ENCODE measurements at regions not wholly inside any gene's neighbourhood (a gene's known extent, or its start where the extent isn't known, plus 50 kb on each side); places are given as distances from the start of the nearest gene placed in this dataset.

DNA sequence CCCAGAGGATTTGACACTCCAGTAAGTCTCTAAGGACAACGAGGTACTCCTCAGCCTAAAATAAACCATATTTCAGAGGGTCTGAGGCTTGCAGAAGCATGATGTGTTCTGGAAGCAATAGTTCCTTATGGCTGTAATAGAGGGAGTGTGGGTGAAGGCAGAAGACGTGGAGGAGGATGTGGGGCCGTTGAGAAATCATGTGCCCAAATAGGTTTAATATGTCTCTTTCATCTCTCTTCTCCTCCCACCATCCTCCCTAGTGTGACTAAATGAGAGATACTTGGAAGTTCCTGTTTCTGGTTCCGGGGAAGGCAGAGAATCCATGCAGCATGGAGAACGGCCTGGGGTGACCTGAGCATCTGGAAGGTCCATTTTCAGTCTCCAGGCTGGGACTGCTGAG, 174.0 kb upstream of the RSPO3 start:
- DNase-seq (ENCODE audit: low read depth in 4 of 6, low spot score in 6 of 6), result no peak
- Histone ChIP-seq H3K27ac (ENCODE audit: low read depth, low read length) (no peak overlapping the region), H3K4me1 (ENCODE audit: control insufficient read depth, insufficient read depth, low read length) (no peaks in the 10 kb centered on the region), H3K36me3 (ENCODE audit: control insufficient read depth, insufficient read depth, low read length) (no peaks in the 10 kb centered on the region), H3K4me3 (ENCODE audit: low read depth, low read length) (no peak overlapping the region), H3K9me3 (ENCODE audit: control insufficient read depth, insufficient read depth, low read length) (no peaks in the 10 kb centered on the region), H3K27me3 (ENCODE audit: control insufficient read depth, insufficient read depth, low read length) (no peaks in the 10 kb centered on the region)
- 80% methylated on average over 1 of the region's 5 CpGs for WGBS (ENCODE audit: insufficient coverage)

DNA sequence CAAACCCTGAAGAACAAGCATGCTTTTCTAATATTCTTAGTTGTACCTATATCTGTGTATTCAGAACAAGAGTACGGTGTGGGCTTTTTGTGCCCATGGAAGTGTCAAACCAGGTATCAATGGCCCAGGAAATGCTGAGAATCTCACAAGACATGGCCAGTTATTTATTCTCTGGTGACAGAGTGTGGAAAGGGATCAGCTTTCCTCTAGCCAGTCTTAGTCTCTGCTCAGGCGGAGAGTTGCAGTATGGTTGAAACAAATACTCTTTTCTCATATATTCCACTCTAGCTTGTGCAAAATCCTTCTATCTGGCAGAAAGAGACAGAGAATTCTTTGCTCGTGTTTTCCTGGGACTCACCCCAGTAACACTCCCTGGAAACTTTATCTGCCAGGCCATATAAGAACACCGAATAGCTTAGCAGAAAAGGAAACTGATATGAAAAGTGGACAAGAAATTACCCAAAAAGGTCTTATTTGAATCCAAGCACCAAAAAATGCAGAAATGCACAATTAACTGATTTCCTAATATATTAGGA, 173.3 kb upstream of the RSPO3 start:
- WGBS (ENCODE audit: insufficient coverage), result 73% methylated on average over 2 of the region's 4 CpGs
- Histone ChIP-seq H3K36me3 (ENCODE audit: control insufficient read depth, insufficient read depth, low read length) (no peaks in the 10 kb centered on the region), H3K4me1 (ENCODE audit: control insufficient read depth, insufficient read depth, low read length) (no peaks in the 10 kb centered on the region), H3K27me3 (ENCODE audit: control insufficient read depth, insufficient read depth, low read length) (no peaks in the 10 kb centered on the region), H3K27ac (ENCODE audit: low read depth, low read length) (no peak overlapping the region), H3K9me3 (ENCODE audit: control insufficient read depth, insufficient read depth, low read length) (no peaks in the 10 kb centered on the region), H3K4me3 (ENCODE audit: low read depth, low read length) (no peak overlapping the region)
- DNase-seq (ENCODE audit: low read depth in 4 of 6, low spot score in 6 of 6), result peak in 1 of 6 donors; percentile 8

DNA sequence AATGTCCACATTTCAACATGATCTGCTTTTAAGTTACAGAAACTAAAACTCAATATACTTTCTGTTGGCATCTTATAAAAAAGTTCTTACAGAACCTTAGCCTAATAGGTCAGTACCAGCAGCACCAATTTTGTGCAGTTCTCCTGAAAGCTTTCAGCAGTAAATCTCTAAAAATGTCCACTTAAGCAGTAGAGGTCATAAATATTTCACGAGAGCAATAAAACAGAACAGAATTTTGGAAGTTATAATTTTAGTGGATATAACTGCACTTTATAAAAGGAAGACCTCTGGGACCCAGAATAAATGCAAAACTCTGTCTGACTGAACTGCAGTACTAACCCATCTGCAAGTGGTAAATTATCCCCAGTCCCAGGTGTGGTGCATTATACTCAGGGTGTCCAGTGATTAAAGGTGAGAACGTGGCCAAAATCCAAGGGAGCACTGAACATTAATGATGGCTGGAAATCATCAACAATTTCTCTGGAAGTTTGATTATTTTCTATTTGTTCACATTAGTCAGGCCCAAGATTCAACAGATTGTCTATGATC, 172.6 kb upstream of the RSPO3 start:
- H3K36me3 ChIP-seq (ENCODE audit: control insufficient read depth, insufficient read depth, low read length), result no peaks in the 10 kb centered on the region
- no CpG with 5 or more reads among the region's 2 CpGs for WGBS (ENCODE audit: insufficient coverage)
- H3K9me3 ChIP-seq (ENCODE audit: control insufficient read depth, insufficient read depth, low read length), result no peaks in the 10 kb centered on the region
- no peak overlapping the region for H3K4me3 ChIP-seq (ENCODE audit: low read depth, low read length)
- DNase-seq (ENCODE audit: low read depth in 4 of 6, low spot score in 6 of 6), result no peak
- H3K27ac ChIP-seq (ENCODE audit: low read depth, low read length), result no peak overlapping the region
- H3K4me1 ChIP-seq (ENCODE audit: control insufficient read depth, insufficient read depth, low read length), result no peaks in the 10 kb centered on the region
- H3K27me3 ChIP-seq (ENCODE audit: control insufficient read depth, insufficient read depth, low read length), result no peaks in the 10 kb centered on the region

DNA sequence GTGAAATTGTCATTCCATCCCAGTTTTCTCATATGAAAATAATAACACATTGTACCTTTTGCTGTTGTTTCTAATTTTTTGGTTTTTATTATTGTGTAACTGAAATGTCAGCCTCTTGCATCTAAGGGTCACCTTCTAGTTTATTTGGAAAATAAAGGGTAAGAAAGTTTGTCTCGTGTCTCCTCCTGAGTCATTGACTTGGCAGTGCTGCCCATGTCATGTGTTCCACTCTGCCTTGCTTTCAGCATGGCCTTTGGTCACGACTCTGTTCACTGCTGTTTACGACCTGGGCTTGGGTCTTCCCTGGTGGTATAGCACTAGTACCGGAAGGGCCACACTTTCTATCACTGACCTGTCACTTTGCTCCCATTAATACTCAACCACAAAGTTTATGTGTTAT, 171.4 kb upstream of the RSPO3 start:
- DNase-seq (ENCODE audit: low read depth in 4 of 6, low spot score in 6 of 6), result no peak
- no peaks in the 10 kb centered on the region for H3K36me3 ChIP-seq (ENCODE audit: control insufficient read depth, insufficient read depth, low read length)
- H3K27me3 ChIP-seq (ENCODE audit: control insufficient read depth, insufficient read depth, low read length), result no peaks in the 10 kb centered on the region
- H3K4me1 ChIP-seq (ENCODE audit: control insufficient read depth, insufficient read depth, low read length), result no peaks in the 10 kb centered on the region
- no peaks in the 10 kb centered on the region for H3K9me3 ChIP-seq (ENCODE audit: control insufficient read depth, insufficient read depth, low read length)
- no peak overlapping the region for H3K4me3 ChIP-seq (ENCODE audit: low read depth, low read length)
- no peak overlapping the region for H3K27ac ChIP-seq (ENCODE audit: low read depth, low read length)
- WGBS (ENCODE audit: insufficient coverage), result 57% methylated on average over 2 of the region's 4 CpGs

DNA sequence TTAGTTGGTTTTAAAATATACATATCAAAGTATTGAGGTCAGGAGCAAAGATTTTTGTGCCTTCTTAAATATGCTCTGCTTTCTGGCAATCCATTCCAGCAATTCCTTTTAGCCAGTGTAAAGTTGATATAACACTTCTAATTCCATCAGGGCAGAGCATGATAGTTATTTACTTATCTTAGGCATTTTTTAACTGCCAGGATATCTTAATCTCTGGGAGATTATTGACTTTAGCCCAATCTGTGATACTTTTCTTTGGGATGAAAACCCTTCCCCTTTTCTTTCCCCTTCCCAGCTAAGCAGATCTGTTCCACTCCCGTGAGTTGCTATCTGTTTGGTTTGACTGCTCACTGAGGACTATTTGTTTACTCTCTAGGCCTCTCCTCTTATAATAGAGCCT, 168.7 kb upstream of the RSPO3 start:
- H3K9me3 ChIP-seq (ENCODE audit: control insufficient read depth, insufficient read depth, low read length), result no peaks in the 10 kb centered on the region
- H3K4me1 ChIP-seq (ENCODE audit: control insufficient read depth, insufficient read depth, low read length), result no peaks in the 10 kb centered on the region
- H3K27ac ChIP-seq (ENCODE audit: low read depth, low read length), result no peak overlapping the region
- DNase-seq (ENCODE audit: low read depth in 4 of 6, low spot score in 6 of 6), result no peak
- no peaks in the 10 kb centered on the region for H3K36me3 ChIP-seq (ENCODE audit: control insufficient read depth, insufficient read depth, low read length)
- WGBS (ENCODE audit: insufficient coverage), result 80% methylated on average over 1 of the region's 1 CpG
- H3K27me3 ChIP-seq (ENCODE audit: control insufficient read depth, insufficient read depth, low read length), result no peaks in the 10 kb centered on the region
- H3K4me3 ChIP-seq (ENCODE audit: low read depth, low read length), result no peak overlapping the region

DNA sequence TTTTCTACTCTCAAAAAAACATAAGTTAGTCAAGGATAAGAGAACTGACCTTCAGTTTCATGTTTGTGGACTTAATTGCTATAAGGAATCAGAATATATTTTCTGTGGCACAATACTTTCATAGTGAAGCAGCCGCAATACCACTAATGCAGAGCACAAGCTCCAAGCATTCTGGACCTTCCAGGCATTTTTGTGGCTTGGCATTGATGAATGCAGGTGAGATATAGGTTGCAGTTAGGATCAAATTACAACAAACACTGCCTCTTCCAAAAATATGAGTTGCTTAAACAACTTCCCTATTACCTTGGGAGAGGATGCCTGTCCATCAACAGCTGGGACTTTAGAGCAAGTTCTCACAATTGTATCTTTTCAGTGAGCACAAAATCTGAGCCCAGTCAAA, 162.8 kb upstream of the RSPO3 start:
- WGBS (ENCODE audit: insufficient coverage), result no CpG with 5 or more reads among the region's 1 CpG
- no peaks in the 10 kb centered on the region for H3K27me3 ChIP-seq (ENCODE audit: control insufficient read depth, insufficient read depth, low read length)
- H3K27ac ChIP-seq (ENCODE audit: low read depth, low read length), result no peak overlapping the region
- no peaks in the 10 kb centered on the region for H3K4me1 ChIP-seq (ENCODE audit: control insufficient read depth, insufficient read depth, low read length)
- DNase-seq (ENCODE audit: low read depth in 4 of 6, low spot score in 6 of 6), result no peak
- no peaks in the 10 kb centered on the region for H3K9me3 ChIP-seq (ENCODE audit: control insufficient read depth, insufficient read depth, low read length)
- H3K36me3 ChIP-seq (ENCODE audit: control insufficient read depth, insufficient read depth, low read length), result no peaks in the 10 kb centered on the region
- no peak overlapping the region for H3K4me3 ChIP-seq (ENCODE audit: low read depth, low read length)

DNA sequence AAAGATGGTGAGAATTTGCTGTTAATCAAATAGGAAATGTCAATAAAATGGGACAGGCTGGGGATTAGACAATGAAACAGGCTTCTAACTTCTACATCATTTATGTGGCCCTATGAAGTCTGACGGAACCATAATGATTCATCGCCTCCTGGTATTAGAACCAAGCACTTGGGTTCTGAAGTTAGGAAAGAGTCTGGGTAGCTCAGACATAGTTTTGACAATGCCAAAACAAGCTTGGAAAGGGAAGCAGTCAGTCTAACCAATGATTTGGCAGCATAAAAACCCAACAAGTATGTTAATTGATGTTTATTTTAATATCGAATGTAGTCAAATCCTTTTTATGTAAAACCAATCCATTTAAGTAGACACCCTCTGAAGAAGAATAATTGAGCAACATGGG, 160.8 kb upstream of the RSPO3 start:
- DNase-seq (ENCODE audit: low read depth in 4 of 6, low spot score in 6 of 6), result no peak
- Histone ChIP-seq H3K36me3 (ENCODE audit: control insufficient read depth, insufficient read depth, low read length) (no peaks in the 10 kb centered on the region), H3K4me3 (ENCODE audit: low read depth, low read length) (no peak overlapping the region), H3K9me3 (ENCODE audit: control insufficient read depth, insufficient read depth, low read length) (no peaks in the 10 kb centered on the region), H3K27ac (ENCODE audit: low read depth, low read length) (no peak overlapping the region), H3K4me1 (ENCODE audit: control insufficient read depth, insufficient read depth, low read length) (no peaks in the 10 kb centered on the region), H3K27me3 (ENCODE audit: control insufficient read depth, insufficient read depth, low read length) (no peaks in the 10 kb centered on the region)
- no CpG with 5 or more reads among the region's 3 CpGs for WGBS (ENCODE audit: insufficient coverage)

DNA sequence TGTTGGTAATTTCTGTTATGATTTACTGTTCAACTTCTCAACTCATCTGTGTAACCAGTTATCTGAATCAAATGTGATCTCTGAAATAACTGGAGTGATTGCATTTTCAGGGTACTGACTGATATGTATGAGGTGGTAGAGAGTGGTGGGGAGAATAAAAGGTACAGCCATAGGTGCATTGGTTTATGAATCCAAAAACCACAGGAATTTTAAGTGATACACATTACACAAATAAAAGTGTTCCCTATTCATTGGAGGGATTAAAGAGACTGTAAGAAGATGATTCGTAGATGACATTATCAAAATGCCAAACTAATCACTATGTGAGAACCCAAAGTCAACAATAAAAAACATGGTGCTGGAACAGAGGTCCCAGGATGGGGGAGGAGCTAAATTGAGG, 158.7 kb upstream of the RSPO3 start:
- H3K27ac ChIP-seq (ENCODE audit: low read depth, low read length), result no peak overlapping the region
- WGBS (ENCODE audit: insufficient coverage), result no CpG with 5 or more reads among the region's 1 CpG
- H3K36me3 ChIP-seq (ENCODE audit: control insufficient read depth, insufficient read depth, low read length), result no peaks in the 10 kb centered on the region
- H3K9me3 ChIP-seq (ENCODE audit: control insufficient read depth, insufficient read depth, low read length), result no peaks in the 10 kb centered on the region
- no peaks in the 10 kb centered on the region for H3K4me1 ChIP-seq (ENCODE audit: control insufficient read depth, insufficient read depth, low read length)
- H3K4me3 ChIP-seq (ENCODE audit: low read depth, low read length), result no peak overlapping the region
- no peak for DNase-seq (ENCODE audit: low read depth in 4 of 6, low spot score in 6 of 6)
- no peaks in the 10 kb centered on the region for H3K27me3 ChIP-seq (ENCODE audit: control insufficient read depth, insufficient read depth, low read length)

DNA sequence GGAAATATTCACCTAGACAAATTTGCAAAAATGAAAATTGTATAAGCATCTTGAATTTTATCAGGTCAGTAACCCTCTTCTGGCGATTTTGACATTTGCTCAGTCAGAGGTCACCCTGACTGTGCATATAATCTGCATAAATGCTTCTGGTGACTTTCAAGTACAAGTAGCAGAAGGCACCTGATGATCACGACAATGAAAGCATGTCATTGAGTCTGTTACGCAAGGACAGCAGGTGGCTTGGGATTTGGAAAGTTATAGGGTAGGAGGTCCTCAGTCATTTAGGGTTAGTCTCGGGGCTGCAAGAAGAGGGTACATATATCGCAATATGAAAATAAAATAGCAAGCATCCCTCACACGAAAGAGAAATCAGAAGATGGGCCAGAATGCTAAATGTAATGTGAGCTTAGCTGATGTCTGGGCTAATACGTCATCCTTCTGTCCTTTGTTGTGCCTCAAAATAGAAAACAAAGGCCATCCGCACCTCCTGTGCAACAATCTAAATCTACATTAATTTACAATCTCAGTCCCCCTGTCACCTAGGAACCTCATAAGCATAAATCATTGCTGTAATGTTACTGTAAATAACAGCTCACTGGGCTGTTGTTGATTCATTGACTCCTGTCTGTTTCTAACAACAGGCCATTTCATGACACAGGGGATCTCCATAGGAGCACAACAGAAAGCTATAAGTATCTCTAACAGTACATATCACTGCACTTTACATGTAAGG, 155.2 kb upstream of the RSPO3 start:
- Histone ChIP-seq H3K4me3 (ENCODE audit: low read depth, low read length) (no peak overlapping the region), H3K27ac (ENCODE audit: low read depth, low read length) (no peak overlapping the region), H3K9me3 (ENCODE audit: control insufficient read depth, insufficient read depth, low read length) (no peaks in the 10 kb centered on the region), H3K4me1 (ENCODE audit: control insufficient read depth, insufficient read depth, low read length) (no peaks in the 10 kb centered on the region), H3K27me3 (ENCODE audit: control insufficient read depth, insufficient read depth, low read length) (no peaks in the 10 kb centered on the region), H3K36me3 (ENCODE audit: control insufficient read depth, insufficient read depth, low read length) (no peaks in the 10 kb centered on the region)
- WGBS (ENCODE audit: insufficient coverage), result 42% methylated on average over 3 of the region's 8 CpGs
- DNase-seq (ENCODE audit: low read depth in 4 of 6, low spot score in 6 of 6), result peak in 1 of 6 donors; percentile 50
